ENCODE measurements at regions not wholly inside any gene's neighbourhood (a gene's known extent, or its start where the extent isn't known, plus 50 kb on each side); places are given as distances from the start of the nearest gene placed in this dataset.
"Not testable (repeated sequence)": the region's sequence is repeated elsewhere in the genome, so short reads cannot be mapped to it uniquely, and the experiment has no call there.

- no peak for DNase-seq (ENCODE audit: low read depth)
- in situ Hi-C loops (cut with HindIII; ENCODE audit: low sequenced_read_pairs) = loop anchor here (25.0 kb wide), 1 partner anchor 458 kb away; no protein-coding TSS in a partner anchor
- H3K4me3 ChIP-seq (ENCODE audit: low read depth, low read length) = no peak overlapping the region
- TF ChIP-seq CTCF (IDR thresholded peaks at IDR 0.05; ENCODE audit: low read depth, low read length, missing control alignments) = no peak
These were observed 57.4 kb upstream of the ZBTB20 start for GRCh38 chr3:115204475-115204874.

- DNase-seq (ENCODE audit: low read depth) = no peak
- no peak overlapping the region for H3K4me3 ChIP-seq (ENCODE audit: low read depth, low read length)
- in situ Hi-C loops (cut with HindIII; ENCODE audit: low sequenced_read_pairs) = loop anchor here (25.0 kb wide), 1 partner anchor 454 kb away; no protein-coding TSS in a partner anchor
- TF ChIP-seq CTCF (IDR thresholded peaks at IDR 0.05; ENCODE audit: low read depth, low read length, missing control alignments) = no peak
These were observed 61.1 kb upstream of the ZBTB20 start for GRCh38 chr3:115208066-115208750.

- no peak overlapping the region for H3K4me3 ChIP-seq (ENCODE audit: low read depth, low read length)
- in situ Hi-C loops (cut with HindIII; ENCODE audit: low sequenced_read_pairs) = loop anchor here (10.0 to 25.0 kb wide), 2 partner anchors 450 to 553 kb away; no protein-coding TSS in a partner anchor
- no peak for DNase-seq (ENCODE audit: low read depth)
- TF ChIP-seq CTCF (IDR thresholded peaks at IDR 0.05; ENCODE audit: low read depth, low read length, missing control alignments) = no peak
These were observed 64.9 kb upstream of the ZBTB20 start for GRCh38 chr3:115211810-115212492.

GRCh38 chr3:115212615-115213014 lies 65.5 kb upstream of the ZBTB20 start:
- no peak for DNase-seq (ENCODE audit: low read depth)
- no peak for TF ChIP-seq CTCF (IDR thresholded peaks at IDR 0.05; ENCODE audit: low read depth, low read length, missing control alignments)
- H3K4me3 ChIP-seq (ENCODE audit: low read depth, low read length) = no peak overlapping the region
- in situ Hi-C loops (cut with HindIII; ENCODE audit: low sequenced_read_pairs) = loop anchor here (10.0 to 25.0 kb wide), 2 partner anchors 450 to 552 kb away; no protein-coding TSS in a partner anchor

GRCh38 chr3:115213052-115213451 lies 66.0 kb upstream of the ZBTB20 start:
- not testable (repeated sequence) for H3K4me3 ChIP-seq (ENCODE audit: low read depth, low read length); DNase-seq (ENCODE audit: low read depth)
- in situ Hi-C loops (cut with HindIII; ENCODE audit: low sequenced_read_pairs) = loop anchor here (10.0 to 25.0 kb wide), 2 partner anchors 449 to 552 kb away; no protein-coding TSS in a partner anchor

GRCh38 chr3:115217292-115217677 lies 70.2 kb upstream of the ZBTB20 start:
- no peak overlapping the region for H3K4me3 ChIP-seq (ENCODE audit: low read depth, low read length)
- no peak for DNase-seq (ENCODE audit: low read depth)
- TF ChIP-seq CTCF (IDR thresholded peaks at IDR 0.05; ENCODE audit: low read depth, low read length, missing control alignments) = no peak
- in situ Hi-C loops (cut with HindIII; ENCODE audit: low sequenced_read_pairs) = loop anchor here (5.0 to 25.0 kb wide), 3 partner anchors 445 to 590 kb away; no protein-coding TSS in a partner anchor
